Fibroblast of the aortic adventitia (primary cell): ENCODE measurements at regions not wholly inside any gene's neighbourhood (a gene's known extent, or its start where the extent isn't known, plus 50 kb on each side); places are given as distances from the start of the nearest gene placed in this dataset.

Source experiments
- DNase-seq: peaks from one replicate; pipeline ENCODE4 v3.0.0-alpha.2; 2010; ENCODE audit warnings: low read depth
- H3K4me3 ChIP-seq: 2 replicates; pipeline ENCODE4 v1.5.1; 2011; ENCODE audit warnings: low read depth, mild to moderate bottlenecking, control low read depth, low read length, moderate library complexity
- CTCF ChIP-seq: IDR thresholded peaks from 2 replicates; pipeline ENCODE4 v1.5.1; 2011; ENCODE audit warnings: mild to moderate bottlenecking, low read length, control low read depth, inconsistent platforms; ENCODE audit not compliant: insufficient read depth

GRCh38 chr14:85150166-85150565 is 379.8 kb upstream of the FLRT2 start:
- no peak overlapping the region for H3K4me3 ChIP-seq
- DNase-seq: no peak
- TF ChIP-seq CTCF: no peak

- DNase-seq: no peak
- H3K4me3 ChIP-seq: no peak overlapping the region
- TF ChIP-seq CTCF: no peak
Measured at GRCh38 chr14:85154714-85155113, 375.2 kb upstream of the FLRT2 start.

- no peak for DNase-seq
- no peak overlapping the region for H3K4me3 ChIP-seq
- TF ChIP-seq CTCF: no peak
Measured at GRCh38 chr14:85156319-85156718, 373.6 kb upstream of the FLRT2 start.

- no peak for DNase-seq
- no peak for TF ChIP-seq CTCF
- no peak overlapping the region for H3K4me3 ChIP-seq
Measured at GRCh38 chr14:85159726-85160125, 370.2 kb upstream of the FLRT2 start.

- H3K4me3 ChIP-seq: no peak overlapping the region
- DNase-seq: no peak
- no peak for TF ChIP-seq CTCF
Measured at GRCh38 chr14:85165094-85165493, 364.9 kb upstream of the FLRT2 start.

GRCh38 chr14:85169381-85169780 is 360.6 kb upstream of the FLRT2 start:
- no peak for TF ChIP-seq CTCF
- DNase-seq: no peak
- no peak overlapping the region for H3K4me3 ChIP-seq

GRCh38 chr14:85172290-85172689 is 357.7 kb upstream of the FLRT2 start:
- no peak overlapping the region for H3K4me3 ChIP-seq
- DNase-seq: no peak
- no peak for TF ChIP-seq CTCF
